ENCODE measurements at regions not wholly inside any gene's neighbourhood (a gene's known extent, or its start where the extent isn't known, plus 50 kb on each side); places are given as distances from the start of the nearest gene placed in this dataset.

- TF ChIP-seq TOX (CRISPR knock-in tag; IDR thresholded peaks at IDR 0.05; ENCODE audit: borderline replicate concordance) (no peak), BACH2 (CRISPR knock-in tag; IDR thresholded peaks at IDR 0.05; ENCODE audit: borderline replicate concordance) (no peak), CREB5 (CRISPR knock-in tag; IDR thresholded peaks at IDR 0.05; ENCODE audit: low read depth) (no peak), TCF4 (CRISPR knock-in tag; IDR thresholded peaks at IDR 0.05; ENCODE audit: borderline replicate concordance) (no peak), SNAI2 (CRISPR knock-in tag; IDR thresholded peaks at IDR 0.05) (no peak), ZNF8 (CRISPR knock-in tag; IDR thresholded peaks at IDR 0.05) (no peak), PPARA (CRISPR knock-in tag; IDR thresholded peaks at IDR 0.05; ENCODE audit: borderline replicate concordance) (no peak), ISL1 (CRISPR knock-in tag; IDR thresholded peaks at IDR 0.05) (no peak), CSRNP3 (CRISPR knock-in tag; IDR thresholded peaks at IDR 0.05) (no peak), ZNF565 (CRISPR knock-in tag; conservative IDR thresholded peaks at IDR 0.05; ENCODE audit: low read depth) (no peak), ZNF70 (CRISPR knock-in tag; IDR thresholded peaks at IDR 0.05) (no peak)
- ATAC-seq = no peak
Observed at GRCh38 chr1:34455121-34455520, 278.4 kb downstream of the C1orf94 start.

- TF ChIP-seq PPARA (CRISPR knock-in tag; IDR thresholded peaks at IDR 0.05; ENCODE audit: borderline replicate concordance) (no peak), BACH2 (CRISPR knock-in tag; IDR thresholded peaks at IDR 0.05; ENCODE audit: borderline replicate concordance) (no peak), ZNF70 (CRISPR knock-in tag; IDR thresholded peaks at IDR 0.05) (no peak), ZC3H10 (CRISPR knock-in tag; IDR thresholded peaks at IDR 0.05) (no peak), CSDC2 (CRISPR knock-in tag; IDR thresholded peaks at IDR 0.05) (no peak), ZFP30 (CRISPR knock-in tag; IDR thresholded peaks at IDR 0.05) (no peak)
- ATAC-seq = no peak
Observed at GRCh38 chr1:34460193-34460592, 283.5 kb downstream of the C1orf94 start.

- ATAC-seq = no peak
- TF ChIP-seq POU6F1 (CRISPR knock-in tag; IDR thresholded peaks at IDR 0.05; ENCODE audit: borderline replicate concordance, low read depth) = no peak
Observed at GRCh38 chr1:34470401-34470800, 284.4 kb upstream of the GJB5 start.

- no peak for TF ChIP-seq CSDC2 (CRISPR knock-in tag; IDR thresholded peaks at IDR 0.05)
- no peak for TF ChIP-seq ZFP30 (CRISPR knock-in tag; IDR thresholded peaks at IDR 0.05)
- no peak for TF ChIP-seq SNAI2 (CRISPR knock-in tag; IDR thresholded peaks at IDR 0.05)
- no peak for TF ChIP-seq ESRRG (CRISPR knock-in tag; IDR thresholded peaks at IDR 0.05)
- no peak for TF ChIP-seq CREB5 (CRISPR knock-in tag; IDR thresholded peaks at IDR 0.05; ENCODE audit: low read depth)
- no peak for TF ChIP-seq OSR1 (CRISPR knock-in tag; IDR thresholded peaks at IDR 0.05)
- no peak for TF ChIP-seq ARNTL (CRISPR knock-in tag; IDR thresholded peaks at IDR 0.05; ENCODE audit: borderline replicate concordance, low read depth)
- no peak for TF ChIP-seq TSHZ2 (CRISPR knock-in tag; IDR thresholded peaks at IDR 0.05)
- TF ChIP-seq PATZ1 (CRISPR knock-in tag; IDR thresholded peaks at IDR 0.05; ENCODE audit: borderline replicate concordance) = no peak
- TF ChIP-seq ZNF565 (CRISPR knock-in tag; conservative IDR thresholded peaks at IDR 0.05; ENCODE audit: low read depth) = no peak
- TF ChIP-seq ZNF70 (CRISPR knock-in tag; IDR thresholded peaks at IDR 0.05) = no peak
- no peak for TF ChIP-seq GLIS3 (CRISPR knock-in tag; IDR thresholded peaks at IDR 0.05)
- TF ChIP-seq ISL1 (CRISPR knock-in tag; IDR thresholded peaks at IDR 0.05) = no peak
- TF ChIP-seq ZFP3 (CRISPR knock-in tag; IDR thresholded peaks at IDR 0.05) = no peak
- no peak for TF ChIP-seq POU6F1 (CRISPR knock-in tag; IDR thresholded peaks at IDR 0.05; ENCODE audit: borderline replicate concordance, low read depth)
- no peak for TF ChIP-seq ZC3H10 (CRISPR knock-in tag; IDR thresholded peaks at IDR 0.05)
- no peak for TF ChIP-seq RARB (CRISPR knock-in tag; IDR thresholded peaks at IDR 0.05)
- ATAC-seq = no peak
Observed at GRCh38 chr1:34474566-34474965, 280.3 kb upstream of the GJB5 start.
